DOHH2 (cell line): ENCODE measurements at regions not wholly inside any gene's neighbourhood (a gene's known extent, or its start where the extent isn't known, plus 50 kb on each side); places are given as distances from the start of the nearest gene placed in this dataset.

Experiments
- H3F3A ChIP-seq: fragments of 200-600 bp; sonication (generic), shearing (Covaris generic); 2 replicates; pipeline ENCODE4 v1.6.0; 2016; ENCODE audit warnings: antibody characterized with exemption, mild to moderate bottlenecking; ENCODE audit not compliant: control insufficient read depth, insufficient read depth
- H3K27ac ChIP-seq: fragments of 200-600 bp; sonication (generic); 2 replicates; pipeline ENCODE4 v1.5.1; 2014; ENCODE audit warnings: low read depth, mild to moderate bottlenecking, low read length, moderate library complexity
- H3K27me3 ChIP-seq: fragments of 200-600 bp; sonication (generic); 2 replicates; pipeline ENCODE4 v1.6.1; 2014; ENCODE audit warnings: mild to moderate bottlenecking, low read length, mixed read lengths; ENCODE audit not compliant: control insufficient read depth
- H3K36me3 ChIP-seq: fragments of 200-600 bp; sonication (generic); 2 replicates; pipeline ENCODE4 v1.6.1; 2014; ENCODE audit warnings: mild to moderate bottlenecking, low read length, moderate library complexity, mixed read lengths; ENCODE audit not compliant: control insufficient read depth
- H3K4me1 ChIP-seq: fragments of 200-600 bp; sonication (generic); 2 replicates; pipeline ENCODE4 v1.6.1; 2014; ENCODE audit warnings: mild to moderate bottlenecking, low read length, mixed read lengths; ENCODE audit not compliant: control insufficient read depth
- H3K4me2 ChIP-seq: fragments of 200-600 bp; sonication (generic); 2 replicates; pipeline ENCODE4 v1.6.0; 2014; ENCODE audit warnings: mild to moderate bottlenecking, low read length, moderate library complexity
- H3K4me3 ChIP-seq: fragments of 200-600 bp; sonication (generic); 2 replicates; pipeline ENCODE4 v1.5.1; 2014; ENCODE audit warnings: mild to moderate bottlenecking, low read length, mixed read lengths
- H3K79me2 ChIP-seq: fragments of 200-600 bp; sonication (generic); 2 replicates; pipeline ENCODE4 v1.6.1; 2014; ENCODE audit warnings: mild to moderate bottlenecking, low read length, mixed read lengths; ENCODE audit not compliant: control insufficient read depth
- H3K9me2 ChIP-seq: fragments of 200-600 bp; sonication (generic); replicated peaks from 2 replicates; pipeline ENCODE4 v1.6.1; 2014; ENCODE audit warnings: mild to moderate bottlenecking, low read length, mixed read lengths; ENCODE audit not compliant: control insufficient read depth
- H3K9me3 ChIP-seq: fragments of 200-600 bp; sonication (generic); 2 replicates; pipeline ENCODE4 v1.6.1; 2014; ENCODE audit warnings: antibody characterized with exemption, low read length, mixed read lengths; ENCODE audit not compliant: control insufficient read depth, insufficient read depth
- H4K20me1 ChIP-seq: fragments of 200-600 bp; sonication (generic); 2 replicates; pipeline ENCODE4 v1.6.0; 2014; ENCODE audit warnings: low read depth, mild to moderate bottlenecking, antibody characterized with exemption, low read length, moderate library complexity; ENCODE audit not compliant: control insufficient read depth, insufficient read depth
- CTCF ChIP-seq: fragments of 200-600 bp; sonication (generic); IDR thresholded peaks from one replicate; pipeline ENCODE4 v1.5.1; 2014; ENCODE audit warnings: antibody characterized with exemption, mild to moderate bottlenecking, low read depth, low read length; ENCODE audit not compliant: poor library complexity, severe bottlenecking
- EZH2phosphoT487 ChIP-seq: fragments of 200-600 bp; sonication (generic); IDR thresholded peaks from 2 replicates; pipeline ENCODE4 v1.6.1; 2017; ENCODE audit warnings: borderline replicate concordance, mild to moderate bottlenecking, antibody characterized with exemption, low read length, moderate library complexity, mixed read lengths

- TF ChIP-seq EZH2phosphoT487 (no peak), CTCF (no peak)
- no peak overlapping the region for H3K27ac ChIP-seq
- no peaks in the 10 kb centered on the region for H3K9me3 ChIP-seq
- H4K20me1 ChIP-seq = no peaks in the 10 kb centered on the region
- H3K4me2 ChIP-seq = no peak overlapping the region
- no peaks in the 10 kb centered on the region for H3K9me2 ChIP-seq
- H3F3A ChIP-seq = no peaks in the 10 kb centered on the region
- no peaks in the 10 kb centered on the region for H3K79me2 ChIP-seq
- no peaks in the 10 kb centered on the region for H3K36me3 ChIP-seq
- no peaks in the 10 kb centered on the region for H3K4me1 ChIP-seq
- H3K27me3 ChIP-seq = no peaks in the 10 kb centered on the region; the same call in 1 of the 2 replicates
- H3K4me3 ChIP-seq = no peak overlapping the region
Observed at GRCh38 chr12:5191803-5192538, 148.3 kb downstream of the KCNA5 start.

GRCh38 chr12:5192726-5193125, 149.0 kb downstream of the KCNA5 start:
- Histone ChIP-seq H3K27ac (no peak overlapping the region), H3K4me3 (no peak overlapping the region), H3K9me2 (no peaks in the 10 kb centered on the region), H4K20me1 (no peaks in the 10 kb centered on the region), H3K4me2 (no peak overlapping the region), H3K36me3 (no peaks in the 10 kb centered on the region), H3K4me1 (no peaks in the 10 kb centered on the region), H3K9me3 (no peaks in the 10 kb centered on the region), H3K27me3 (no peaks in the 10 kb centered on the region; the same call in 1 of the 2 replicates), H3F3A (no peaks in the 10 kb centered on the region), H3K79me2 (no peaks in the 10 kb centered on the region)
- no peak for TF ChIP-seq EZH2phosphoT487
- no peak for TF ChIP-seq CTCF

GRCh38 chr12:5194306-5194705, 150.6 kb downstream of the KCNA5 start:
- Histone ChIP-seq H3F3A (no peaks in the 10 kb centered on the region), H4K20me1 (no peaks in the 10 kb centered on the region), H3K79me2 (no peaks in the 10 kb centered on the region), H3K9me3 (no peaks in the 10 kb centered on the region), H3K27ac (no peak overlapping the region), H3K4me3 (no peak overlapping the region), H3K9me2 (no peaks in the 10 kb centered on the region), H3K36me3 (no peaks in the 10 kb centered on the region), H3K4me2 (no peak overlapping the region), H3K27me3 (peaks cover 10% of the 10 kb centered on the region), H3K4me1 (no peaks in the 10 kb centered on the region)
- TF ChIP-seq CTCF (no peak), EZH2phosphoT487 (no peak)
